HepG2 (cell line): ENCODE measurements at regions not wholly inside any gene's neighbourhood (a gene's known extent, or its start where the extent isn't known, plus 50 kb on each side); places are given as distances from the start of the nearest gene placed in this dataset.

ENCODE experiments used
- CREM ChIP-seq, 2 experiments: sonication (generic) in 1 of 2; formaldehyde crosslinking in 1 of 2; IDR thresholded peaks; 2 replicates each; pipeline versions ENCODE4 v1.4.0 to v1.6.1; 2016 to 2020; ENCODE audit warnings: antibody characterized with exemption in 1 of 2, mild to moderate bottlenecking in 1 of 2, missing genetic modification reagents in 1 of 2
- KIAA2018 ChIP-seq: sonication (generic); formaldehyde crosslinking; IDR thresholded peaks from 2 replicates; pipeline ENCODE4 v1.5.0; 2020; ENCODE audit warnings: mild to moderate bottlenecking, missing genetic modification reagents, borderline replicate concordance
- KLF13 ChIP-seq: sonication (generic); formaldehyde crosslinking; IDR thresholded peaks from 2 replicates; pipeline ENCODE4 v1.4.0; 2020; ENCODE audit warnings: mild to moderate bottlenecking, missing genetic modification reagents
- LRRFIP1 ChIP-seq: sonication (generic); formaldehyde crosslinking; conservative IDR thresholded peaks from 2 replicates; pipeline ENCODE4 v1.4.0; 2020; ENCODE audit warnings: missing genetic modification reagents
- RFX1 ChIP-seq: fragments of 450-650 bp; IDR thresholded peaks from 2 replicates; pipeline ENCODE4 v1.6.1; 2017
- SALL1 ChIP-seq: sonication (generic); formaldehyde crosslinking; IDR thresholded peaks from 2 replicates; pipeline ENCODE4 v1.8.0; 2022; ENCODE audit warnings: mild to moderate bottlenecking, missing genetic modification reagents
- ZFP90 ChIP-seq: sonication (generic); formaldehyde crosslinking; IDR thresholded peaks from 2 replicates; pipeline ENCODE4 v1.8.0; 2022; ENCODE audit warnings: missing genetic modification reagents, mild to moderate bottlenecking, inconsistent platforms, borderline replicate concordance
- ZMYM2 ChIP-seq: sonication (generic); formaldehyde crosslinking; IDR thresholded peaks from 2 replicates; pipeline ENCODE4 v1.8.0; 2022; ENCODE audit warnings: mild to moderate bottlenecking, missing genetic modification reagents
- ZNF382 ChIP-seq: sonication (generic); formaldehyde crosslinking; IDR thresholded peaks from 2 replicates; pipeline ENCODE4 v1.5.0; 2020; ENCODE audit warnings: missing genetic modification reagents, mild to moderate bottlenecking, borderline replicate concordance
- ZNF557 ChIP-seq: sonication (generic); formaldehyde crosslinking; IDR thresholded peaks from 2 replicates; pipeline ENCODE4 v1.4.0; 2020; ENCODE audit warnings: missing genetic modification reagents
- ZNF720 ChIP-seq: sonication (generic); formaldehyde crosslinking; IDR thresholded peaks from 2 replicates; pipeline ENCODE4 v1.4.0; 2020; ENCODE audit warnings: missing genetic modification reagents

GRCh38 chr13:80663788-80664187, 322.9 kb upstream of the SPRY2 start (continued):
- TF ChIP-seq KIAA2018 (no peak), CREM (IDR thresholded peaks at IDR 0.05) (no peak), CREM (CRISPR knock-in tag; IDR thresholded peaks at IDR 0.05) (no peak), ZMYM2 (CRISPR knock-in tag) (no peak), ZNF720 (CRISPR knock-in tag) (no peak), ZNF382 (CRISPR knock-in tag) (no peak), LRRFIP1 (CRISPR knock-in tag) (no peak), SALL1 (CRISPR knock-in tag) (no peak), RFX1 (no peak), ZFP90 (CRISPR knock-in tag) (no peak), KLF13 (CRISPR knock-in tag) (no peak), ZNF557 (CRISPR knock-in tag) (no peak)
